HUES48 (cell line): ENCODE measurements at regions not wholly inside any gene's neighbourhood (a gene's known extent, or its start where the extent isn't known, plus 50 kb on each side); places are given as distances from the start of the nearest gene placed in this dataset.
"Not testable (repeated sequence)": the region's sequence is repeated elsewhere in the genome, so short reads cannot be mapped to it uniquely, and the experiment has no call there.

Experiments
- H3K27ac ChIP-seq: one replicate; pipeline ENCODE4 v1.7.0; 2013; ENCODE audit warnings: low read depth, low read length, inconsistent platforms
- H3K27me3 ChIP-seq: 2 replicates; pipeline ENCODE4 v1.6.1; 2013; ENCODE audit warnings: mild to moderate bottlenecking, low read length; ENCODE audit not compliant: control insufficient read depth, insufficient read depth
- H3K36me3 ChIP-seq: 2 replicates; pipeline ENCODE4 v1.6.1; 2013; ENCODE audit warnings: low read length; ENCODE audit not compliant: control insufficient read depth, insufficient read depth
- H3K4me1 ChIP-seq: 2 replicates; pipeline ENCODE4 v1.6.1; 2013; ENCODE audit warnings: mild to moderate bottlenecking, low read length; ENCODE audit not compliant: control insufficient read depth, insufficient read depth
- H3K4me3 ChIP-seq: 2 replicates; pipeline ENCODE4 v1.5.1; 2013; ENCODE audit warnings: mild to moderate bottlenecking, low read depth, low read length
- H3K9ac ChIP-seq: 2 replicates; pipeline ENCODE4 v1.6.1; 2013; ENCODE audit warnings: mild to moderate bottlenecking, low read depth, low read length, moderate library complexity
- H3K9me3 ChIP-seq: 2 replicates; pipeline ENCODE4 v1.6.1; 2013; ENCODE audit warnings: low read length; ENCODE audit not compliant: control insufficient read depth, insufficient read depth

DNA sequence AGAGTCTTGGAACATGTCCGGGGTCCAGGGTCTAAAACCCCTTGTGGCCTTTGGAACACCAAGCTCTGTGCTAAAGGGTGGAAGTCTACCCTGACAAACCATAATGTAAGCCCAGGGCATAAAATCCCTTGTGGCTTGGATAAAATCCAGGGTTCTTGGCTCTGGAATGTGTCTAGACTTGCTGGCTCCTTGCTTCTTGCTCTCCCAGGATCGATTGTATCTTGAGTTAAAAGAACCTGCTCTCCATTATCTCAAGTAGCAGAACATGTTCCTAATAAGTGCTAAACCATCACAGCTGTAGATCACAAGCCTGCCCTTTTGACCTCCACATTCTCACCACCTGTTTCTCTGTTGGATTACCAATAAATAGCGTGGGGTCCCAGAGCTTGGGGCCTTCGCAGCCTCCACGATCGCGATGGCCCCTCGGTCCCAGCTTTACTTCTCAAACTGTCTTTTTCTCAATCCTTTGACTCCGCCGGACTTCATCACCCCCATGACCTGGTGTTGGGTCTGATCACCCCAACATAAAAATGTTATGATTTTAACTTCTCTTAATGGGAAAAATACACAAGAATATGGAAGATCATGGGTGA lies 100.9 kb upstream of the PCLO start:
- not testable (repeated sequence) for H3K27me3 ChIP-seq, H3K9ac ChIP-seq, H3K36me3 ChIP-seq, H3K9me3 ChIP-seq, H3K4me3 ChIP-seq, H3K27ac ChIP-seq
- peaks cover 10% of the 10 kb centered on the region for H3K4me1 ChIP-seq

DNA sequence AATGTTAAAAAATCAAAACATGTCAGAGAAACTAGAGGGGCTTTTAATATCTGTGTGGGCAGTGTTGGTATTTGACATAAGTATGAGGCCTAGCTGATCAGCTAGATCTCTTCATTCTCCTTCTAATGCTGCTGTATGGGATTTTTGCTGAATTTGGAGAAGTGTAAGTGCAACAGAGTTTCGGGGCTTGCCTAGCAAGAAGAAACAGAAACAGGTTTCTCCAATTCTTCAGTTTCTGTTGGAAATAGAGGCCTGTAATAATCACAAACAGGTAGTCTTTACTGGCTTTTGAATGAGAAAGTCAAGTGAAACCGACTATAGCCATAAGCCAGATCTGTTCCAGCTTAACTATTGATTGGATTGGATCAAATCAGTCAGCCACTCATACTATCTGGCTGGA lies 96.4 kb upstream of the PCLO start:
- Histone ChIP-seq H3K27me3 (no peaks in the 10 kb centered on the region), H3K9ac (no peak overlapping the region), H3K36me3 (no peaks in the 10 kb centered on the region), H3K4me1 (no peaks in the 10 kb centered on the region), H3K4me3 (no peak overlapping the region), H3K27ac (no peak overlapping the region), H3K9me3 (no peaks in the 10 kb centered on the region)

DNA sequence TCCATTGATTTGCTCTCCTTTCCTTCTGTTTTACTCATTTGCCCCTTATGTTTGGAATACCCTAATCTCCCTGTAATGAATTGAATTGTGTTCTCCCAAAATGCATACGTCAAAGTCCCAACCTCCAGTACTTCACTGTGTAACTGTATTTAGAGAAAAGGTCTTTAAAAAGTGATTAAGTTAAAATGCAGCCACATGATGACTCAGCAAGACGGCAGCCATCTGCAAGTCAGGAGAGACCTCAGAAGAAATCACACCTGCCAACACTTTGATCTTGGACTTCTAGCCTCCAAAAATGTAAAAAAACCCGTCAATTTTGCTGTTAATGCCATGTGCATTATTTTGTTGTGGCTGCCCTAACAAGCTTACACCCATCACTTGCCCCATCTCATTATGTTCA lies 85.3 kb upstream of the PCLO start:
- Histone ChIP-seq H3K9me3 (no peaks in the 10 kb centered on the region), H3K27me3 (no peaks in the 10 kb centered on the region), H3K4me3 (no peak overlapping the region), H3K4me1 (peaks cover 5% of the 10 kb centered on the region; the same call in 1 of the 2 replicates), H3K36me3 (no peaks in the 10 kb centered on the region), H3K27ac (no peak overlapping the region), H3K9ac (no peak overlapping the region)

DNA sequence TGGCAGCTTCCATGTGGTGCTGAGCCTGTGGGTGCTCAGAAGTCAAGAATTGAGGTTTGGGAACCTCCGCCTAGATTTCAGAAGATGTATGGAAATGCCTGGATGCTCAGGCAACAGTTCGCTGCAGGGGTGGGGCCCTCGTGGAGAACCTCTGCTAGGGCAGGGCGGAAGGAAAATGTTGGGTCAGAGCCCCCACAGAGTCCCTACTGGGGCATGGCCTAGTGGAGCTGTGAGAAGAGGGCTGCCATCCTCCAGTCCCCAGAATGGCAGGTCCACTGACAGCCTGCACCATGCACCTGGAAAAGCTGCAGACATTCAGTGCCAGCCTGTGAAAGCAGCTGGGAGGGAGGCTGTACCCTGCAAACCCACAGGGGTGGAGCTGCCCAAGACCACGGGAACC lies 56.5 kb upstream of the PCLO start:
- not testable (repeated sequence) for H3K9me3 ChIP-seq, H3K36me3 ChIP-seq, H3K9ac ChIP-seq, H3K27me3 ChIP-seq, H3K4me1 ChIP-seq, H3K4me3 ChIP-seq, H3K27ac ChIP-seq

DNA sequence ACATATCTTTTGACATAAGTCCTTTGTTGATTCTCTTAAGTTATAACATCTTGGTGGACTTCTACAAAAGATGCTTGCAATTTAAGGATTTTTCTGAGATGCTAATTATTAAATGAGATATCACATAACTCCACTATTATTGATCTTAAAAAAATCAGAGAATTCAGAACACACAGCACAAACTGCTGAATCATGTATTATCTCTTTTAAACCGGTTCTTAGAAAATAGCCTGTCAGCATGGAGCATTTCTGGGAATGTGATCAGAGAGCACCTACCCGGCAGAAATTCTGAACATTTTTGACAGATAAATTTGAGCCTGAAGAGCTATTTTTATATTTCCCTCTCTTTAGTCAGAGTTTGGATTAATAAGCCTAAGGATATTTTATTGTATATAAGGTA lies 50.2 kb upstream of the PCLO start:
- Histone ChIP-seq H3K27me3 (no peaks in the 10 kb centered on the region), H3K36me3 (no peaks in the 10 kb centered on the region), H3K9me3 (no peaks in the 10 kb centered on the region), H3K9ac (no peak overlapping the region), H3K4me1 (peaks cover 28% of the 10 kb centered on the region), H3K4me3 (no peak overlapping the region), H3K27ac (peak overlapping the region; percentile 43)
